Medulla oblongata (tissue), 1 donor: ENCODE measurements at regions not wholly inside any gene's neighbourhood (a gene's known extent, or its start where the extent isn't known, plus 50 kb on each side); places are given as distances from the start of the nearest gene placed in this dataset.
"Not testable (repeated sequence)": the region's sequence is repeated elsewhere in the genome, so short reads cannot be mapped to it uniquely, and the experiment has no call there.

Source experiments
- DNase-seq: peaks from one replicate; pipeline ENCODE4 v3.0.0-alpha.2; 2015; ENCODE audit errors: extremely low spot score

DNA sequence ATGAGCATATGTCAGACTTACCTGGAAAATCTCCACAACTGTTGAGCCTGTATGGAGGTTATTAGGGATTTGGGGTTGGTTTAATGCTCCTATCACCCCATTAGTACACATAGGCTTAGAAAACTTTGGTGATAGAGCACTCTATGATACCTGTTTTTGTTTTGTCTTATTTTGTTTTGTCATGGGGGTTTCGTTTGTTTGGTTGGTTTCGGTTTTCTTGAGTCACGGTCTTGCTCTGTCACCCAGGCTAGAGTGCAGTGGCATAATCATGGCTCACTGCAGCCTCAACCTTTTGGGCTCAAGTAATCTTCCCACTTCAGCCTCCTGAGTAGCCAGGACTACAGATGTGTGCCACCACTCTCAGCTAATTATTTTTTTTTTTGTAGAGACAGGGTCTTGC, 70.0 kb downstream of the MZT1 start:
- no peak for DNase-seq

DNA sequence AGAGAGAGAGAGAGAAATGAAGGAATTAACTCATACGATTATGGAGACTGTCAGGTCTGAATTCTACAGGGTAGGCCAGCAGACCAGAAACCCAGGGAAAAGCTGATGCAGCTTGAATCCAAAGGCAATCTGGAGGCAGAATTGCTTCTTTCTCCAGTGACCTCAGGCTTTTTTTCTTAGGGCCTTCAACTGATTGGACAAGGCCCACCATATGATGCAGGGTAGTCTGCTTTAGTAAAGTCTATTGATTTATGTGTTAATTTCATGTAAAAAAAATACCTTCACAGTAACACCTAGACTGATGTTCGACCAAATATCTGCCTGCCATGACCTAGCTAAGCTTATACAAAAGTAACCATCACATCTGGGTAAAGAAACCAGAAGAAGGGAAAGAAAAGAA, 71.1 kb downstream of the MZT1 start:
- no peak for DNase-seq

DNA sequence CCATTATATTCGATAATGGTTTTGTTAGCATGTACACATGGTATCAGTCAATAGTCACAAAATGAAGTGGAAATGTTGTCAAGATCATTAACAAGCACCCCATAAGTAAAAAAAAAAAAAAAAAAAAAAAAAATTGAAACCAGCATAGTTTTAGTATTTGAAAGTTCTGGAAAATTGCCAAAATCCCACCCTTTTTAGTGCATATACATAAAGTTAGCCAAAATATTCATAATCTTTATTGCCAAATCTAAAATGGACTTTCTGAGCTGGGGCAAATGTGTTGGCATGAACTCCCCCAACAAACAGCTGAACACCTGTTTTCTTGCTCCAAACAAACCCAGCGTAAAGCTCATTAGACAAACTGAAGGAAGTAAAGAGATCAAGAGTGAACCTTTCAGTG, 73.9 kb downstream of the MZT1 start:
- DNase-seq: no peak

DNA sequence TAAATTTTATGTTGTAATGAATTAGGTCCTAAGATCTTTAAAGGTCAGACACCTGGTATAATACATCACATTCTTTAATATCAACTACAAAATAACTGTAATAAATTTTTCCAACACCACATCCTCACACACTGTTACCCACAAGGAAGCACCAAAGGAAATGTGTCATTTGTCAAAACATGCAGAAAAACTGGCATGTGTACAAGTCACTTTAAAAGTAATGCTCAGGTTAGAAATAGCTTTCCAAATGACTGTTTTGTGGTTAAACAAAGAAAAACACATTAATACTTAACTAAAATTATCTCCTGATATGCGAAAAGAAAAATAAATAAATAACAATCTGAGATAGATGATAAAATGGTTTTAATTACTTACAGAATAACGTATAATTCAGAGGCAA, 74.7 kb downstream of the MZT1 start:
- no peak for DNase-seq

DNA sequence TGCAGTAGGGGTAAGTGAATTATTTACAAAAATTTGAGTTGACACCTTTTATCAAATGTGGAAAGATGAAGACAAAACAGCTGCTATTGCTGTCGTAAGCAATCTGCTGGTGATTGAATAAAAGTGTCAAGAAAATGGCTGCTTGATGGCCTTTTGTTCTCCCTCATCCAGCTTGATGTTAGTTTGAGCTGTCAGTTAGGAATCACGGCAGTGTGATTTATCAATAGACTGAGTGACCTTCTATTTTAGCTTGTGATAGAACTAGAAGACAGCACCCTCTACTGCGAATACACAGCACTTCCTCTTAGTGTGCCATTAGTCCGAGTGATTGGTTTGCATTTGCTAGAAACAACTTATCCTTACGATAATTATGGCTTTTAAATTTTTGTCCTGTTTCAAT, 76.3 kb downstream of the MZT1 start:
- peak; percentile 20 for DNase-seq

DNA sequence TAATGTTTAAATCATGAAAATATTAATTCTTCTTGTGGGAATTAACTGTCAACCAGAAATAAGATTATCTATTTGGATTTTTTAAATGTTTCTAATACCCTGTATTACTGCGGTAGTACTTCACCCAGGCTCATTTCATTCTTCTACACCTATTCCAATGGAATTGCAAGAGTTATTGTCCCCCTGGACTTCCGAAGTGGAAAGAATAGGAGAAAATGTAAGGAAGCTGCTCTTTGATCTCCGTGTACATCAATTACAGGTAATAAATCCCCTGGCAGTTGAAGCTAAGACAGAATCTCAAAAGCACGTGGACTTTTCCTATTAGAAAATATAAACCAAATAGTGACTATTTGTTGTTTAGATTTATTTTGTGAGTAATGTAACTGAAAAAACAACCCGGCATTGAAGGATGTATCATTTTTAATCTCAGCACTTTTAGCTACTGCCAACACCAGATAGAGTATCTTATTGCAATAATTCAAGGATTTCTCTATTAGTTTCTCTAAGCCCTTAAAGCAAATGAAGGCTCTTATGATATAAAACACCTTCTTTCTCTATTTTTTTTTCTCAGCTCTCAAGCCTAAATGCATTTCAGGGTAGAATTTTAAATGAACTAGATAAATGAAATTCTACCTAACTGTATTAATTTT, 77.3 kb downstream of the MZT1 start:
- no peak for DNase-seq

DNA sequence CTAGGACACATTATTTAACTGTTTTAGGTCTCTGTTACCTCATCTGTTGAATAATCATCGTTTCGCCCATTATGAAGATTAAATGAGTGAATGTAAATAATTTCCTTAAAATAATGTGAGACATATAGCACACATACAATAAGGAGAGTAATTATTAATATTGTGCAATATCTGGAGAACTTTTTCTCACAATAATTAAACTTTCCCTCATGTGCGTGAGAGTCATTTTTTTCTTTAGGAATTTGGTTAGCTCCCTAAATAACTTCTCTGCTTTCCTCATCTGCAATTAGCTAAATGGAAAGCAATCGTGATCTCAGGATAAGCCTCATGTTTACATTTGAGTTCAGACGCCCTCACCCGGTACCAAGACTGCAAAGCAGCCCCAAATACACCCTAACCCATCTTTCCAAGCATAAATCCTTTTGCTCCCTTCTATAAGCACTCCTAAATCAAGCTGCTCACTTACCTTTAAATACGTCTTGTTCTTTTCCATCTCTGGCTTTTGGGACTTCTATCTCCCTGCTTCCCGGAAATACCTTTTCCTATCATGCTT, 78.8 kb downstream of the MZT1 start:
- no peak for DNase-seq

DNA sequence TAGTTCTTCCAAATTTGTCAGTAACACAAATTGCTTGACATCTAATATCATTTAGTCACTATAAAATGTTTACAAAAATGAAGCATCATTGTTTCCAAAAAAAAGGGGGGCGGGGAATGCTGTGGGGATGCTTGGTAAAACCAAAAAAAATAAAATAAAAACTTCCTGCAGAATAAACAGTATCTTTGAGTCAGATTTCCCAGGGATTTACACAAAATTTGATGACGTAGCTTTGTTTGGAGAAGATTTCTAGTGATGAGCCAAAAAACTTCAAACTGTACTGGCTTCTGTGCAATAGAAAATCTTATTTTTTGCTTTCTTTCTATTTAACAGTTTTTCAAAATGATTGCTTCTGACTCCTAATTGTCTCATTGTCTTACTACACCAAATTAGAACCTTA, 80.0 kb downstream of the MZT1 start:
- no peak for DNase-seq

DNA sequence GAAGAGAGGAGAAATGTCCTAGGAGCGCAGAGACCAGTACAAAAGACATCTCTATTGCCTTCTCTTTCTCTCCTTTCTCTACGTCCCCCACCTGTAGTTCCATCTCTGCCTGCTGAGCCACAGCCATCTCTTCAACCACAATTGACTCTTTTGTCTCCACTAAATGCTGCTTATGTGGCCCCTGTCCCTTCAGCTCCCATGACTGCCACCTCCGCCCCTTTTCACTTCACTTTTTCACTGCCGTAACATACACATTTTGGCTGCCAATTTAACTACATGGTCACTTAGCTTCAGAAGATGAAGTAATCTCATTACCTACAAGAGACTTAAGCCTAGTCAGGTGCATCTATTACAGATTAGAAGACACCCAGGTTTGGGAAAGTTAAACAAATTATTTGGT, 81.9 kb downstream of the MZT1 start:
- no peak for DNase-seq

DNA sequence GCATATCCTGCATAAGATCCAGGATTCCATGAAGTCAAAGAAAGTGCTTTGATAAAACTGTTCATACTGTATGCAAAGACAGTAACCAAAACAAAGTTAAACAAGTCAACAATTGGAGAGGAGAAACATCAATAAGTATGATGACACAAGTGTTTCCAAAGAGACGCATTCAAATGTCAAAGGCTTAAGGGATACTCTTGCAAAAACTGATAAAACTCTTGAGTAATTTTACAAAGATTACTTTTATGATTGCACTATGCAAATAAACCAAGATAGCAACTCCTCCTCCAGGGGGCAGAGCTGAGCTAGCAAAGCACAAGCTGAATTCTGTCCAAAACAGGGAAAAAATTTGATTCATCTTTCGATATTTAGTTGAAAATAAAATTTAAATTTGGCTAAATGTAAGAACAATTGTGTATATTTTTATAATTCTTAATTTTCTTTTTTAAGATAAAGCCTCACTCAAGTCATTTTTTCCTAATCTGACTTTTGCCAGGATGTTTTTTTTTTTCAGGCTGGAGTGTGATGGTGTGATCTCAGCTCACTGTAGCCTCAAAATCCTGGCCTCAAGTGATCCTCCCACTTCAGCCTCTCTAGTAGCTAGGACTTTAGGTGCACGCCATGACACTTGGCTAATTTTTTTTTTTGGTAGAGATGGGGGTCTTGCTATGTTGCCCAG, 84.0 kb downstream of the MZT1 start:
- DNase-seq: peak; percentile 30

DNA sequence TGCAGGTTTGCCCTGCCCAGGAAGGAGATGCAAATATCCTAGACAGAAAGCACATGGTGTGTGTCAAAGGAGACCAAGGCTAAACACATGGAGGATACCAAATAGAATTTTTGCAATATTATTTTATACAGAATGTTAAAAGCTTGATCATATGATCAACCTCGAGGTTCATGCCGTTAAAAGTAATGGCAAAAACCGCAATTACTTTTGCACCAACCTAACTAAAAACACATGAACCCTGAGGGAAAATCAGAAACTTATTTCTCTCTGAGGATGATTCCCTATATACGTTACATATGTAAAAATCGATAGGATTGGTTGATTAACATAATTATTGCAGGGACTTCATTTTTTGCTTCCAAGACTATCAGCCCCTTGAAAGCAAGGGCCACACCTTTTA, 88.1 kb downstream of the MZT1 start:
- DNase-seq: no peak

DNA sequence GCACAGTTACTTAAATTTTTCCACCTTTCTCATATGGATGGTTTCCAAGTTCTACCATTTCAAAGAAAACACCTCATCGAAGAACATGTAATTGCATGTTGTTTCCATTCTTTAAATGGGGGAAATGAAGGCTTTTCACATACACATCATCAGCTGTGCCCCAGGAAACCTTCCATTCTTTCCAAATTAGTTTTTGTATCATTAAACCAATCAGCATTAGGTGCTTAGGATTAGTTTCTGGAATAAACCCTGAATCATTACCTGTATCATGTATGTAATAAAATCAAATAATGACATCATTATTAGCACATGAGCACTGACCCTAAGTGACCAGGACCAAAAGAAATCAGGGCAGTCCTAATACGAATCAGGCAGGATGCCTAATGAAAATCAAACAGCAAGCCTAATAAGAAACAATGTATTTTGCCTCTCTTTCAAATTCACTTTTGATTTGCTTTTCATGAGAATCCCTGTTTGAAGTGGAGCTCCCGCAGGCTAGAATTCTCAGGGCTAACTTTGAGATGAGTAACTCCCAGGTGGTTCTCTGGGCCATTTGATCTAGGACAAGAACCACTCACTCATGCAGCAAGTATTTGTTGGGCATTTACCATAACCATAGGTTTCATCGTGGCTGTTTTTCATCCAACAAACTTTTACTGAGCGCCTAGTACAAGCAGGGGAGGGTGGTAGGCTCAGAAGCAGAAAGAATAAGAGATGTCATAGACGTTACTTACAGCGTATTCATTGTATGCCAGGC, 89.2 kb downstream of the MZT1 start:
- no peak for DNase-seq

DNA sequence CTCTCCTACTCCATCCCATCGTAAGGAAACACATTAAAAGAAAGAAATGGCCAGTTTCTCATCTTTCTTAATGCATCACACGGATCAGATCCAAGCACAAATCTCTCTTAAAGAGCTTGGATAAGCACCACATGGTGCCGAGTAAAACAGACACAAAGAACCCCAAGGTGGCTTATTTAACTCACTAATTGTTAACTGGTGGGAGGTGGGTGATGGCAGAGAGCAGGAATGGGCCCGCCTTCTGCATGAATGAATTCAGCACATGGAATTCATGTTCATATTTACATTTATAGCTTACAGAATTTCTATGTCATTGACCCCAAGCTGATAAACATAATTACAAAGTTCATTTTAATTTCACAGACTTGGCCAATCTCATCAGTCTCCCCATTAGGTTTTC, 89.9 kb downstream of the MZT1 start:
- no peak for DNase-seq

DNA sequence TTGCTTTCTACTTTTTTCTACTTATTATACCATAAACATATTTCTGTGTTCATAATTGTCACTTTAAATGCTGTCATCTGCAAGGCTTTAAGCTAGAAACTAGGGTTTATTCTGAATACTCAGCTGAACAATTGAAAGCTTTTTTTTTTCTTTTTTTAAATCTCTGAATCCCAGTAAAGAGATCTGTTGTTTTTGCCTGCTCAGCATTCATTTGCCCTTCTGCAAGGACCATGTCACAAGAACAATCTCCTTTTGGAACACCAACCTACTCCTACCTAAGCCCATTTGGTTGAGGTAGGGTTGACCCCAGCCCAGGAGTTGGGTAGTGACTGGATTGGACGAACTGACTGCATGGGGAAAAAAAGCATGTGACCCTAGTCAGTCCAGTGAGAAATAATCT, 92.6 kb downstream of the MZT1 start:
- DNase-seq: no peak

DNA sequence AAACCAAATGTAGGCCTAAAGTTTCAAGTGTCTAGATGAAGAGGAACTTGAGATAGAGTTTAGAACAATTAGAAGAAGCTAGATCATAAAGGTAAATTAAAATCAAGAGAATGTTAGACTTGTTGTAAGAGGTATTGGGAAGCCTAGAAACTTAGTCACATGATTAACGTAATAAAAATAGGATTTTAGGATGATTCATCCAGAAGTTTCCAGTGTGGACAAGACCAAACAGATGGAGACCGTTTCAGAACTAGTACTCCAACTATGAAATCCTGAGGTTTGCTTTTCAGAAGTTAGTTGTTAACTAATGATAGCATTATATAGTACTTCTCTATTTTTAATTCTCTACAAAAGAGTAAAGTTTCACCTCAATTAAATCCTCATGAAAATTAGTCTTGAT, 104.9 kb downstream of the MZT1 start:
- no peak for DNase-seq

DNA sequence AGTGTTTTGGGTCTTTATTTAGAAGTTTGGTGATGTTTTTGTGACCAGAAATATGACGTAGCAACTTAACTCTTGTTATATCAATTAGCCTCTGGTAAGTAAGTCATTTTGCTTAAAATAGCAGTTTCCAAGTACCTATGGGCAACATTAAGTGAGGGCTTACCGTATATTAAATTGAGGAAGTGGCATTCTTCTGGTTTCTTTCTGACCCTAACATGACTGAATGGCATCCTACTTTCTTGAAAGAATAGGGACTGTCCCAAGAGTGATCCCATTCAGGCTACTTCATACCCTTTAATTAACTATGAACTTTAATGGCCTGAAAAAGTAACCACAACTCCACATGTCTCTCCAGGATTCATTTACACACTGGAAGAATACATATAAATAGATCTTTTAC, 106.6 kb downstream of the MZT1 start:
- no peak for DNase-seq

DNA sequence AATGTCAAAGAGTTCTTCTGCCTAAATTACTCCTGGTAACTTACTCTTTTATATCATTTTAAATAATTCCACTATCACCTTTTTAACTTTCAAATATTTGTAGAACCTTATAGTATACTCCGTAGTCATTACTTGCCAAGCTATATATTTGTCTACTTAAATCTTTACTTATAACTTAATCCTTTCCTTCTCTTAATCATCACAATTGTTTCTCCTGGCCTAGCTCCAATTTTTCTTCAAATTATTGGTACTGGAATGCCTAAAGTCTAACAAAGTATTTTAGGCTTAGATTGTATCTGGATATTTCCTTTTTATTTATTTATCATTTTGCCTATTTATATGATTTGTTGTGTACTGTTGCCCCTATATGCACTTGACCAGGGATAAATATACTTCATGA, 109.5 kb downstream of the MZT1 start:
- no peak for DNase-seq

DNA sequence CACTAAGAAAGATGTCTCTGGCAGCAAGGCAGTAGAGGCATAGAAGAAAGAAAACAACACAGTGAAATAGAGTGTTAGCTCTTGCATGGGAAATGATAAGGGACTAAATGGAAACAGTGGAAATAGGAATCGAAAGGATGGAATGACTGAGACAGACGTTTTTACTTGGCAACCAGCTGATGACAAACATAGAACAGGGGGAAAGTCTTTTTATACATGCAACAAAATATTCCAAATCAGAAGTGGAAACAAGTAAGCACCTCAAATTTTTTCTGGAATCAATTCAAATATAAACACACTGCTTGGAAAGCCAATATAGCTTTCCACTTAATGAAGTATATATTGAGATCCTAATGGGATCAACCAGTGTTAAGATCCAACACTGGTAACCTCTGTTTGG, 110.2 kb downstream of the MZT1 start:
- DNase-seq: no peak

DNA sequence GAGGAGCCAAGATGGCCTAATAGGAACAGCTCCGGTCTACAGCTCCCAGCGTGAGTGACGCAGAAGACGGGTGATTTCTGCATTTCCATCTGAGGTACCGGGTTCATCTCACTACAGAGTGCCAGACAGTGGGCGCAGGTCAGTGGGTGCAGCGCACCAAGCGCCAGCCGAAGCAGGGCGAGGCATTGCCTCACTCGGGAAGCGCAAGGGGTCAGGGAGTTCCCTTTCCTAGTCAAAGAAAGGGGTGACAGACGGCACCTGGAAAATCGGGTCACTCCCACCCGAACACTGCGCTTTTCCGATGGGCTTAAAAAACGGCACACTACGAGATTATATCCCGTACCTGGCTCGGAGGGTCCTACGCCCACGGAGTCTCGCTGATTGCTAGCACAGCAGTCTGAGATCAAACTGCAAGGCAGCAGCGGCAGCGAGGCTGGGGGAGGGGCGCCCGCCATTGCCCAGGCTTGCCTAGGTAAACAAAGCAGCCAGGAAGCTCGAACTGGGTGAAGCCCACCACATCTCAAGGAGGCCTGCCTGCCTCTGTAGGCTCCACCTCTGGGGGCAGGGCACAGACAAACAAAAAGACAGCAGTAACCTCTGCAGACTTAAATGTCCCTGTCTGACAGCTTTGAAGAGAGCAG, 117.1 kb downstream of the MZT1 start:
- not testable (repeated sequence) for DNase-seq

DNA sequence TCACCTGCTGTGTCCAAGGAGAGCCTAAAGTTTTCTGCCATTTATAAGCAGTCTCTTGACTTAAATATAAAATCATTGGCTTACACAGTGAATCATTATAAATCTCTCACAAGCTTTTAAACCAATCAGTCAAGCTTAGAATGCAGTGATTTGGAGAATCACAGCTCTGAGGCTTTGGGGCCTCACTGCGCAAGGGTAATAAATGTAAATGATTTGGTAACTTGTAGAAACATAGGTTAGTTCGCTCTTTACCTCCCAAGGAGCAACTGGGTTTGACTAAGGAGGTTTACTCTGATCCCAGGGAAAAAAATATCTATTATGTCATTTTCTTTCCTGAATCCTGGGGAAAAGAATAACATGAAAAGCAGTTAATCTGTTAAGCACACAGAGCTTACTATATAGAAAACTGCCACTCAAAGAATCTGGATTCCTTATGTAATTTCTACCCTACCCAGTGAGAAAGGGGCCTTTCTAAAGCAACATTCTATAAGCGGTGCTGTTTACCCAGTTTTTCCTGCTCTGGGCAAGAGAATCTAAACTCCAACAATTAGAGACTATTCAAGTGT, 128.2 kb downstream of the MZT1 start:
- DNase-seq: no peak

DNA sequence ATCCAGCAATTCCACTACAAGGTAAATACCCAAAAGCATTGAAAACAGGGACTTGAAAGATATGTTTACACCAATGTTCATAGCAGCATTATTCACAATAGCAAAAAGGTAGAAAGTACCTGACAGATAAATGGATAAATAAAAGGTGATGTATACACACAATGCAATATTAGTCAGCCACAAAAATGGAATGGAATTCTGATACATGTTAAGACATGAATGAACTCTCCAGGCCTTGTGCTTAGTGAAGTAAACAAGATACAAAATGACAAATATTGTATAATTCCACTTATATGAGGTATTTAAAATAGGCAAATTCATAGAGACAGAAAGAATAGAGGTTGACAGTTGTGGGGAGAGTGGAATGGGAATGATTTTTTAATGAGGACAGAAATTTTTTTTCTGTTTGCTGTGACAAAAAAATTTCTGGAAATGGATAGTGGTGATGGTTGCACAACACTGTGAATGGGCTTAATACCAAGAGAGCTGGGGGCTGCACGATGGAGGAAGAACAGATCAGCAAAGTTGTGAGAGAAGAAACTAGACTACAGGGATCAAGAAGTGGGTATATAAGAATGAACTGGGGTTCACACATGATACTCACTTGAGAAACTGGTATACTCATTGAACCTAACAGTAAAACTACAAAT, 137.2 kb downstream of the MZT1 start:
- DNase-seq: no peak

DNA sequence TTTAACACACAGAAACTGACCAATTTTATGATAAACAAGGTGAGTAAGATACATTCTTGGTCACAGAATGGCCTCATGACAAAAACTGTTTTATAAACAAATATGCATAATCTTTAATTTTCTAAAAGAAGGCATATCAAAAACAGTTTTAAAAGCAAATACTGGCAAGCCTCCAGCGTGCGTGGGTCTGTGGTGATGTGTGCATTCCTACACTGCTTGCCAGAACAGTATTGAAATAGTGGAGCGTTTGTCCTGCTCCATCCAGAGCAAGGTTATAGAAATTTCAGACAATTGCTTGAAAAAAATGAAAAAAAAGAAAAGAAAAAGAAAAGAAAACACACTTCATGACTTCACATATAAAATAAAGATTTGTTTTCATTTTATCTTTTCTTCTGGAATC, 140.9 kb downstream of the MZT1 start:
- DNase-seq: no peak
